GM18909 (cell line): ENCODE measurements at regions not wholly inside any gene's neighbourhood (a gene's known extent, or its start where the extent isn't known, plus 50 kb on each side); places are given as distances from the start of the nearest gene placed in this dataset.
A peak's percentile ranks its signal among the peaks of the same experiment; 100 is the strongest.

Source experiments
- ATAC-seq: cut with Tn5 transposase; IDR thresholded peaks from one replicate; pipeline ENCODE4 v1.9.1; 2021; ENCODE audit warnings: mild to moderate bottlenecking; ENCODE audit not compliant: unreplicated experiment, poor library complexity

DNA sequence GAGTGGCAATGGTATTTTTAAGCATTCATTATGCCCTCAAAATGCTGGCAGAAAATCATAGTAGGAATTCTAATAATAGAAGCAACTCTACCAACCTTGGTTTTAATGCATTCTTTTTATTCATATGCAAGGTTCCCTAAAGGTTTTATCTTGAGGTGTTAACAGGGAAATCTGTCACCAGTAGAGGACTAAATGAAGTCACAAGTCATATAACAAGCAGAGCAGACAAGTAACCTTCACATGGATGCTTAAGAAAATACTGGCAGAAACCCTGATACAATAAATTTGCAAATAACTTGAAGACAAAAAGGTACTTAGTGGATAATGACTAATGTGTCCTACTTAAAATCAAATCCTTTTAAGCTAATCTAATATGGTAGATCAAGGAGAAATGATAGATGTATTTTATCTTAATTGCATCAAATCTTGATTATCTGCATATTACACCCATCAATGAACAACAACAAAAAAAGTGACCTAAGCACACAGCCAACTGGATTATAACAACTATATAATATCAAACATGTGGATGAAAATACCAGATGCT is 73.3 kb downstream of the RFC3 start:
- no peak for ATAC-seq

DNA sequence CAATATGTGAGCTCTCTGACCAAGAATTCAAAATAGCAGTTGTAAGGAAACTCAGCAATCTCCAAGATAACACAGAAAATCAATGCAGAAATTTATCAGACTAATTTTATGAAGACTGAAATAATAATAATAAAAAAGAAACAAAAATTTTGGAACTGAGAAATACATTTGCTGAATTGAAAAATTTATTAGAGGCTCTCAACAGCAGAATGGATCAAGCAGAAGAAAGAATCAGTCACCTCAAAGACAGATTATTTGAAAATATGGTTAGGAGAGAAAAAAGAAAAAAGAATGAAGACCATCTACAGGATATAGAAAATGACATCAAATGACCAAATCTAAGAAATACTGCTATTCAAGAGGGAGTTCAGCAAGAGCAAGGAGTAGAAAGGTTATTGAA is 75.6 kb downstream of the RFC3 start:
- ATAC-seq = no peak

DNA sequence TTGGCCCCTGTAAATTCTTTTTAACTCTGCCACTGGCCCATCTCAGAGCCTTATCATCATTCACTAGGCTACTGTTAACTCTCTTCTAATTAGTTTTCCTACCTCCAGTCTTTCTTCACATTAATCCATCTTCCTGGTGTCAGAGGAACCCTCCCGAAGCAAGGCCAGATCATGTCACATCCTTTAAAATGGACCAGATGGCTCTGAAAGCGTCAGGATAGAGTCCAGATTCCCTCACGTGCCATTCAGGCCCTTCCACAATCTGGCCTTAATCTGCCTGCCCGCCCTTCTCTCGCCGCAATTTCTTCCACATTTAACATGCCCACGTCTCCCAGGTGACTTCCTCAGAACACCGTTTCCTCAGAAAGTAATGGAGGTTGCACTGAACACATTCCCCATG is 86.5 kb downstream of the RFC3 start:
- ATAC-seq = no peak

DNA sequence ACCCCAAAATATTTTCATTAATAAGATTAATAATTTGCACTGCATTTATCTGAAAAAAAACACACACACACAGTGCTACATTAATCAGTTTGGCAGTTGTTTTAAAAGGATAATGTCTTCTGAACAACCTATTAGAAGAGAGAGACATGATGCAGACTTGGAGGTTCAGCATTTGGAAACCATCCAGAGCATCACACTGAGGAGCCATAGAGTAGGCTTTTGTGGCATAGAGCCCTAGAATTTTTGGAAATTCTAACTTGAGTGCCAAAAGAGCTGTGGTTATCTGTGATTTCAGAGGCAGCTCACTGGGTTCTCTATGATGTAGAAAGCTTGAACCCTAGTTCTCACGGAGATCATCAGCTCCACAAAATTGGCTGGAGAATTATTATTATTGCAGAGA is 90.2 kb downstream of the RFC3 start:
- no peak for ATAC-seq

DNA sequence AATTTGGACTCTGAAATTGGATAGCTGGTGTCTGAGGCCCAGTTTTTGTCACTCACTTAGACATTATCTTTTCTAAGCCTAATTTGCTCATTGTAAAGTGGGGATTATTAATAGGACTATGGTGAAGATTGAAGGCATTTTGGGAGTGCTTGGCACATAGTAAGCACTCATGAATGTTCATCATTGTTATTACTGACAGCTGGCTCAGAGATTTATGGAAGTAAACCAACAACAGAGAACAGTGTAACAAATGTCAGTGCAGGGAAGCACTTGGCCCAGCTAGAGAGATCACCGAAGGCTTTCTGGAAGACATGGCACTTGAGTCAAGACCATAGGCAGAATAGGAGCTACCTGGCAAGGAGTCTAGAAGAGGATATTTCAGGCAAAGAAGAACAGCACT is 92.3 kb downstream of the RFC3 start:
- no peak for ATAC-seq

DNA sequence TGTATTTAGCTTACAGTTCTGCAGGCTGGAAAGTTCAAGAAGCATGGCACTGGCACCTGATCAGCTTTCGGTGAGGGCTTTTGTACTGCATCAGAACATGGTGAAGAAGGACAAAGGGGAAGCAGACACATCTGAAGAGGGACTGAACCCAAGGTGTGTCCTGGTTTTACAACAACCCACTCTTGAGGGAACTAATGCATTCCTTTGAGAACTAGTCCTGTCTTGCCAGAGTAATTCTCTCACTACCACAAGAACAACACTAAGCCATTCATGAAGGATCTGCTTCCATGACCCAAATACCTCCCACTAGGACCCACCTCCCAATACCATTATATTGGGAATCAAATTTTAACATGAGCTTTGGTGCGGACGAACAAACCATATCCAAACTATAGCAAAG is 93.6 kb downstream of the RFC3 start:
- no peak for ATAC-seq

DNA sequence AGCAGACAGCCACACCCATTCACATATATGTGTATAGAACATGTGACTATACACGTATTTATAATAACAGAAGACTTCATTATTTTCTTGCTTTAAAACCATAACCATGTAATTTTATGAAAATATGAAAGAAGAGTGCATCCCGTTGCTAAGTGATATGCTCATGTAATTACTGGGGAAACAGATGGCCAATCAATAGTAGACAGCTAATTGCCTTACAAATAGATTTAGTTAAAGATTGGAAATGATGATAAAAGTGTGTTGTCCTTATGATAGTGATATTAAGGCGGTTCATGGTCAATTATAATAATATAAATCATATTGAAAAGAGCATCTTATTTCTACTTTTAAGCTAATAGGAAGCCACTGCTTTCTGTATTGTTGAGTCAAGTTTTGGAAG is 95.9 kb downstream of the RFC3 start:
- ATAC-seq = no peak

DNA sequence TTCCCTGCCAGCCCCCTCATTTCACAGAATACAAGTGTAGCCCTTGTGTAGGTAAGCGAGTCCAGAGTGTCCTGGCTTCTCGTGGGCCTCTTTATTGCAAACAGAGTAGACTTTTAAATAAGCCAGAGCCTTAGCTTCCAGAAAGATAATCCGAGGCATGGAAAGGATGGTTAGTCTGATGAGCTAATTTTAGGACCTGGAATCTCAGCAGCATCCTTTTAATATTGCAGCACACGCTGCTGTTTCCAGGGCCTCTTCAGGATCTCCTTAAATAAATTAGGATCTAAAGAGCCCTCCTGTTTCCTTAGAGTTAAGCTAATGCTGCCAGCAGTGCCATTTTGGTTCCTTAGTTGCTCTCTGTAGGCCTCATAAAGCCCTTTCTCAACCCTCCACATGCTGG is 99.2 kb downstream of the RFC3 start:
- ATAC-seq = no peak

DNA sequence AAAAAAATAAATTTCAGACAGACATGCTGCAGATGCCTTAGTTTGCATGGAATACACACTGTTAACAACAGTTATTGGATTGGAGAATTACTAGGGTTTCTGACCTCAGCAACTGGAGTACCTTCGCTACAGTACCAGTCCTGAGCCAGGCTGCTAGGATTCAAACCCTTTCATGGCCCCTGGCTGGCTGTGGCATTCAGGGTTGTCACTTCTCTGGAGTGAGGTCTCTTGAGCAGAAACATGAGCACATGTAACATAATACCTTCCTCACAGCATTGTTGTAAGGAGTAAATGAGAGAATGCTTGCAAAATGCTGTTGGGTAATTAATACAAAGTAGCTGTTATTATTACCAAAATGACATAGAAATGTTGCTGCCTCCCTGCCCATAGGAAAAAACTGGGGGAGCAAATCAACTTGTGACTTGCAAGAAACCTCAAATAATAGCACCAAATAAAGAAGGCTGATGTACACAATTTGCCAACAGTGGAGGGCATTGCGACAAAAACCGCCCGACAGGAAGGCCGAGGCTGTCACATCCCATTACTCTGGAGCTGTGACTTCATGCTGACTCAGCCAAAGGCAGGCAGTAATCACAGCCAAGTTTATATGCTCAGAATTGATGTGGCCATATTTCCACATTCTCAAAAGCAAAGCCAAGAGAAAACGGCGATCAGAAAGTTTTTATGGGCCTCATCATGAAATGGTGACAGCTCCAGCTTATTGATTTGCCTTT is 100.4 kb downstream of the RFC3 start:
- no peak for ATAC-seq

DNA sequence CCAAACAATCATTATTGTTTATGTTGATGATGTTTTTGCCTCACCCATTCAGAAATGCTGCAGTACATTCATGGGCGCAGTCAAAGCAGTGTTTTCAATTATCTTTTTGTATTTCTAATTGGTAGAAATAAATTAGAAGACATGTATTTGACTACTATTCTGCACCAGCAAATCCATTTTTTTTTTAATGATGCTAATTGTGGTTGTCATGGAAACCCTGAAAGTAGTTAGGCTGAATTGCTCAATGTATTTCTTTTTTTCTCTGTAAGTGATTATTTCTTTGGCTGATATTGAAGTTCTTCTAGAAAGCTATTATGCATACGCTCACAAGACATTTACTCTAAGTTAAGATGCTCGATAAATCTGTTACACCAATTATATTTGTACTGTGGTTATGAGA is 101.2 kb downstream of the RFC3 start:
- no peak for ATAC-seq

DNA sequence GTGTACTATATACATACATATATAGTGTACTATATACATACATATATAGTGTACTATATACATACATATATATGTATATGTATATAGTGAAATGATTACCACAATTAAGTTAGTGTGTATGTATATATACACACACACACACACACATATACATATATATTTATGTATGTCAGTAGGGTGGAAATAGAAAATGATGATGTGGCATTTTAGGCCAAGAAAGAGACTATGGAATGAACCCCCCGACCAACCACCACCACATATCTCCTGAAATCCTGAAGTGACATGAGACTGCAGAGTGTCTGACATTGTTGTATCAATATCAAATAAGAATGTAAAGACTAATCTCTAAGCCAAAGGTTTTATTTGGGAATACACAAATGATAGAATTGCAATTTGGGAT is 107.6 kb downstream of the RFC3 start:
- ATAC-seq = no peak

DNA sequence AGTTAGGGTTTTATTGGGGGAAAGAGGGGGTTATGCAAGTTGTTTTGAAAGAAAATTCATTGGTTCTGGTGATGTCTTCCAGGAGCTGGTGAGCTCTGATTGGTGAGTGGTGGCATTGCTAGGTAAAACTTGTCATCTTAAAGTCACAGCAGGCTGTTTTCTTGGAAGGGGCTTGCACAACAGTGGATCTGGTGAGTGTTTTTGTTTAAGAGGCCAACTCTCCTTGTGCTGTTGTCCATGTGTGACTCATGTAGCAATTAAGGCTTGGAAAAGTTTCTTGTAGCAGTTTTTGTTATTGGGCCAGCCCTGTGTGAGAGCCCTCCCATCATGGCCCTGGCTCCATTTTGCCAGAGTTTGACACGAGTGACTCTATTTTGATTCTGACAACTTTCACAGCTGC is 109.4 kb downstream of the RFC3 start:
- no peak for ATAC-seq

DNA sequence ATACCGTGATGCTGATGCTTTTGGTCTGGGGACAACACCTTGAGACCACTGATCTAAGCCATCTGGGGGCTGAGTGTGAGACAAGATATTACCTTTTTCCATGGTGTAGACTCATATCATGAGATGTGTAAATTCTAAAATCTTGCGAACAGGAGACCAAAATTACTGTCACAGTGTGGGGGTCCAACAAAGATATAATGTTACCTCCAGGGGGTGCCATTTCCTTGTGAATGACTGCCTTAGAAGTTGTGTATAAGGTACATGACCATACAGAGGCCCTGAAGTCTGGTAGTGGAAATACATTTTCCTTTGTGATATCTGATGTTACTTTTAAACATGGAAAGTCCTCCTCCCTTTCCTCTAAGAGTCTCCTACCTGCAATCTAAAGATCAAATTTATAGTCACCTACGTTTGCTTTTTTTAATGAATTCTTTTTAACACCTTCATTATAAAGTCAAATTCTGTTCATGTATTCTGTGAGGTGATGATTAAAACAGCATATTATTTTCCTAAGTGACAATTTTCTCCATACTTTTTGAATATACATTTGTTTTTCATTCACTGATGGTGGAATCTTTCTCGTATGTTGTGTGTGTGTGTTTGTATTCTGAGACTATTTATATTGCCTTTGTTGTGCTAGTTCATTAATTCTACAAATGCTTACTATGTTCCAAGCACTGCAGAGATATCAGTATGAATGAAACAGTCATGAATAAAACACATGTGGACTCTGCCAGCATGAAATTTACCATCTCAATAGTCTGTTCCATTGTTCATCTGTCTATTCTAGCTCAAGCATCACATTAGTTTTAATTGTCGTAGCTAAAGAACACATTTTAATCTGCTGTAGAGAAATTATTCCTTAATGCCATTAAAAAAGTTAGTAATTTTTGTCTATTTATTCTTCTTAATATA is 113.7 kb downstream of the RFC3 start:
- peak; percentile 74 for ATAC-seq

DNA sequence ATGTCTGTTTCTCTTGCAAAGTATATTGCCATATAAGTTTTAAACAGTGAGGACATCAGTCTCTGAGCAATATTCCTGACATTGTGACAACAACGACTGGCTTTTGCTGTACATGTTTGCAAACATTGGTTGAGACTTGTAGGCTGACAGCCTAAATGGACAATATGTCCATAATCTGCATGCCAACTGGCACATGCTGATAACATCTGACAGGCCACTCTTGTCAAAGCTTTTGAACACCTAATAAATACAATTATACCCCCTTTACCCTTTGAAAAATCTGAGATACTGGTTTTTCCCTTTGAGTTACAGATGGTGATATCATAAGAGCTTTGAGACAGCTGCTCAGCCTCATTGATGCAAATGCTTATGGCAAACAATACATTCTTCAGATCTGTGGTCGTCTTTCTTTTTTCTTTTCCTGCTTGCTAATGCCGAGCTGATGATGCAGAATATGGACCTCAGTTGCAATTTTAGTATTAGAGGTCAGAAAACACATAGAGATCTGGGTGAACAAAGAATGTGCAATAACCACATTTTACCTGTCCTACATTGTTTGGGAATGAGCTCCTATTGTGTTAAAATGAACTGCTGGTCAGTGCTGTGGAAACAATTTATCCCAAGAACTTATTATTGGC is 114.9 kb downstream of the RFC3 start:
- ATAC-seq = no peak

DNA sequence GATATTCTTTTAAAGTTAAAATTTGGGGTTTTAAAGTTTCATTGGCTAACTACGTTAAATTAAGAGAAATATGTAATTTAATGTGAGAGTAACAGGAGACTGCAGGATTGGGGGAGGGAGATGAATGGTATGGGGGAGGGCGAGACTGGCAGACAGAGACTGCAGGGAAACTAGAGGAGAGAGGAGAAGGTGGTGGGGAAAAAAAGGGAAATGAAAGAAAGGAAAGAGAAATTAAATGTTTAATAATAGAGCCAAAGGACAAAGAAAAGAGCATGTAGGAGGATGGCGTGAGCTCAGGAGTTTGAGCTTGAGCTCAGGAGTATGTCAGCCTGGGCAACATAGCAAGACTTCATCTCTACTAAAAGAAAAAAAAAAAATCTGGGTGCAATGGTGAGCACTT is 115.9 kb downstream of the RFC3 start:
- ATAC-seq = no peak

DNA sequence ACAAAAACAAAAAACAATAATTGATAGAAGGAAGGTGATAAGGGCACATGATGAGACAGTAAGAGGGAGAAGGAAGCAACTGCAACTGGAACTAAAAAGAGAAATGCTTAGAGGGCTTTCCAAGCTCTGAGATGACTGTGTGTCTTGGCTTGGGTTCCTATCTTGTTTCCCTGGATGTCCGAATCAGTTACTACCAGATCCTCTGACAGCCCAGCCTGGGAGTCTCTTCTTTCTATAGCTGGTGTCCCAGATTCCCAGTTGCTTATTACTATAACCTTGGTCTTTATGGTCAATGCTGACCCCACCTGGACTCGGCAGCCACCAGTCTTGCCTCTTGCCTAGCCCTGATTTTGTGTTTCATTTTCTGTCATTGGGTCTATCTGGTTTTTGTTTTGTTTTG is 116.4 kb downstream of the RFC3 start:
- no peak for ATAC-seq

DNA sequence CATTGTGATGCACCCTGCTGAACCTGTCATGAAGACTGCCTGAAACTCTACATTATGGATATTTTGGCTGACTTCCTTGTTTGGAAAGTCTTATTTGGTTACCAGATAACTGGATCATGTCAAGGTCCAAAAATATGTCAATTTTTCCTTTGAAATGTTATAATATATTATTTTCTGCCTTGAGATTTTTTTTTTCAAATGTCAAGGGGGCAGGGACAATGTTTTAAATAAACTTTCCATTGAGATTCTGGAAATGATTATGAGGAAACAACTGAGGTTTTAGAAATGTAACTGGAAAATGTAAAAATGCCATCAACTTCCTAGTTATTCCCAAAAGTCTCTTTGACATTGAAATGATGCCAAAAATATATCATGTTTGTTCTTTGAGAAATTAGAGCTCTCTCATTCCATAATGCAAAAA is 117.0 kb downstream of the RFC3 start:
- ATAC-seq = no peak

DNA sequence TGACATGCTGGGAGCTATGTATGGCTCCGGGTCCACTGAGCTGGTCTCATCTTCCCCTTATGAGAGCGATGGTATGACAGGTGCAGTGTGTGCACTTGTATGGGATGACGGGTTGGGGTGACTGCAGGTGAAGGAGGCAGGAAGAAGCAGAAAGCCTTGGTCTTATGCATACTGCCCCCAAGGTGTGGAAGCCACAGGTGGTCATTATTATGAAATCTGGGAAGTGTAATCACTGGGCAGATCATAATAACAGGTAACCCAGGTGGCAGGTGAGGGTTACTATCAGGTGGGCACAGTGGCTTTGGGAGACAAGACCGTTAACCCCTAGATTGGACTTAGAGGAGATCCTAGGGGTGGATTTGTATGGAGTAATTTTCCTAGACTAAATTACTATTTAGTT is 118.0 kb downstream of the RFC3 start:
- ATAC-seq = no peak

DNA sequence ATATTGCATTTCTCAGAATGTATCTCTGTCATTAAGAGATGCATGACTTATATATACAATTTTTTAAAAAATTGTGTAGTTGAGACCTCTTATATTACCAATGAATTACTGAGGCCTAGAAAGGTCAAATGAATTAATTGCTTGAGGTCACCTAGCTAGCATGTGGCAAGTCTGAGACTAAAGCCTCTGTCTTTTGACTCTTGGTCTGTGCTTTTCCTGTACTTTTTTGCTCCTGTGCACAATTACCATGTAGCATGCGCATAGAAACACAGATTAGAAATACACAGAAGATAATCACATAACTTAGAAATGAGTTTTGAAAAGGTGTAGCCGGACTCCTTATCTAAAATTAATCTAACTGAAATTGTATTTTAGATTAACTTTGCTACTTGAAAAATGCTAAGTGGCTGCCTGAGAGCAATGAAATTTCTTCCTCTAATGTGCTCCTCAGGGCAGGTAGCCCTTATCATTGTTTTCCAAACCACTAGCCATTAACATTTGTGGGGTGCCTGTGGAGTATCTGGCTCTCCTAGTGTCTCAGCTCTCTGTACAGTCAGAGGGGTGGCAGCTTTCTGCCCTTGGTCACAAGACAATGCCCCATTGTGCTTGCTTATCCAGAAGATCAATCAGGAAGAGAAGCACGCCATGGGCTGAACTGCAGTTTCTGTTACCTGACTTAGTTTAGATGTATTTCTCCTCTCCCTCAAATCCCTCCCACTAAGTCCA is 119.6 kb downstream of the RFC3 start:
- ATAC-seq = no peak

DNA sequence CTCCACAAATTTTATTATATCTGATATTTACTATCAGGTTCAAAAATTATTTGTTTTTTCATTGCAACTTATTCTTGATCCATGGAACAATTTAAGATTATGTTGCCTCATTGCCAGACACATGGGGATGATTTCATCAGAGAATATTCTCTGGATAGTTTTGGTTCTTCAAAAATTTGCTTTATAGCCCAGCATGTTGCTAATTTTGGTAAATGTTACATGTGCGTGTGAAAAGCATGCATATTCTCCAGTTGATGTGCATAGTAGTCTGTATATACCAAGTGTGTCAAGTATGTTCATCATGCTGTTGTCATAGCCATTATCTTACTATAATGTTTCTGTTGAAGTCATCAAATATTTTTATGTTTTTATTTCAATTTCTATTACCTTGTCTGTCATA is 122.3 kb downstream of the RFC3 start:
- no peak for ATAC-seq
